Nephron (organoid): ENCODE measurements at regions not wholly inside any gene's neighbourhood (a gene's known extent, or its start where the extent isn't known, plus 50 kb on each side); places are given as distances from the start of the nearest gene placed in this dataset.

Experiments used
- H3K27ac Mint-ChIP-seq, 3 experiments: 2 replicates each; pipeline ENCODE4 v1.8.0; 2020; ENCODE audit warnings: mixed read lengths in 3 of 3, mild to moderate bottlenecking in 2 of 3, moderate library complexity in 1 of 3
- H3K27me3 Mint-ChIP-seq: 2 replicates; pipeline ENCODE4 v1.8.0; 2021; ENCODE audit warnings: low read depth, mild to moderate bottlenecking, moderate library complexity, mixed read lengths
- H3K36me3 Mint-ChIP-seq: 2 replicates; pipeline ENCODE4 v1.8.0; 2020; ENCODE audit warnings: low read depth, mixed read lengths
- H3K4me1 Mint-ChIP-seq: 2 replicates; pipeline ENCODE4 v1.8.0; 2020; ENCODE audit warnings: mixed read lengths
- H3K4me3 Mint-ChIP-seq, 3 experiments: 2 replicates each; pipeline ENCODE4 v1.8.0; 2020; ENCODE audit warnings: mild to moderate bottlenecking in 3 of 3, mixed read lengths in 3 of 3, moderate library complexity in 2 of 3
- H3K9me3 Mint-ChIP-seq: 2 replicates; pipeline ENCODE4 v1.8.0; 2020; ENCODE audit warnings: mixed read lengths
- CTCF ChIP-seq, 3 experiments: fragments of 200-600 bp; sonication (generic); IDR thresholded peaks; one replicate each; pipeline ENCODE4 v1.5.0; 2021; ENCODE audit warnings: antibody characterized with exemption in 3 of 3; ENCODE audit not compliant: unreplicated experiment in 3 of 3

GRCh38 chr1:147811273-147811672 lies 50.9 kb upstream of the GJA5 start:
- H3K27ac Mint-ChIP-seq: no peak overlapping the region
- H3K36me3 Mint-ChIP-seq: no peaks in the 10 kb centered on the region
- no peak for TF ChIP-seq CTCF (IDR thresholded peaks at IDR 0.05; ENCODE audit: unreplicated experiment in 3 of 3)
- no peaks in the 10 kb centered on the region for H3K27me3 Mint-ChIP-seq
- no peak overlapping the region for H3K4me3 Mint-ChIP-seq
- H3K9me3 Mint-ChIP-seq: no peaks in the 10 kb centered on the region
- H3K4me1 Mint-ChIP-seq: no peaks in the 10 kb centered on the region

DNA sequence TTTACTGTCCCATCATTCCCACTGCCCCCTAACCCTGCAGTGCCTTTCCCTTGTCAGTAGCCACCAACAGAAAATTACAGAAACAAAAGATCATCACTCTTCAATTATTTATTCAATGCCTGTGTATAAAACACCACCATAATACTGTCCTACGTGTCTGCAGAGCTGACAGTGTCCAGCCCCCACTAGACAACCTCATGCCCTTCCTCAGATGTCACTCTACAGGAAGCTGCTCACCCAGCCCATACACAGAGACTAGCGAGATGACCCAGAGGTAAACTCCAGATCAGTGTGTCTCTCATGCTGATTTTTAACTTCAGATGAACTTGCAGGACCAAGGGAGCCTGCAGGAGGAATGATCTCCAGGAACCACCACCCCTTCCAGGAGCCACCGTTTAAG lies 51.3 kb upstream of the GJA5 start:
- no peak overlapping the region for H3K27ac Mint-ChIP-seq
- no peaks in the 10 kb centered on the region for H3K36me3 Mint-ChIP-seq
- H3K27me3 Mint-ChIP-seq: no peaks in the 10 kb centered on the region
- TF ChIP-seq CTCF (IDR thresholded peaks at IDR 0.05; ENCODE audit: unreplicated experiment in 3 of 3): no peak
- no peaks in the 10 kb centered on the region for H3K4me1 Mint-ChIP-seq
- H3K4me3 Mint-ChIP-seq: no peak overlapping the region
- H3K9me3 Mint-ChIP-seq: no peaks in the 10 kb centered on the region

- TF ChIP-seq CTCF (IDR thresholded peaks at IDR 0.05; ENCODE audit: unreplicated experiment in 3 of 3): no peak
- Mint-ChIP-seq H3K27ac (no peak overlapping the region), H3K9me3 (no peaks in the 10 kb centered on the region), H3K27me3 (no peaks in the 10 kb centered on the region), H3K4me3 (no peak overlapping the region), H3K4me1 (no peaks in the 10 kb centered on the region), H3K36me3 (no peaks in the 10 kb centered on the region)
Measured at GRCh38 chr1:147812799-147813198, 52.4 kb upstream of the GJA5 start.

GRCh38 chr1:147815503-147815902 lies 55.1 kb upstream of the GJA5 start:
- Mint-ChIP-seq H3K27ac (no peak overlapping the region), H3K27me3 (no peaks in the 10 kb centered on the region), H3K4me3 (no peak overlapping the region), H3K9me3 (no peaks in the 10 kb centered on the region), H3K36me3 (no peaks in the 10 kb centered on the region), H3K4me1 (no peaks in the 10 kb centered on the region)
- no peak for TF ChIP-seq CTCF (IDR thresholded peaks at IDR 0.05; ENCODE audit: unreplicated experiment in 3 of 3)

GRCh38 chr1:147820761-147821297 lies 60.4 kb upstream of the GJA5 start:
- Mint-ChIP-seq H3K4me1 (no peaks in the 10 kb centered on the region), H3K27ac (no peak overlapping the region), H3K27me3 (no peaks in the 10 kb centered on the region), H3K4me3 (no peak overlapping the region), H3K36me3 (no peaks in the 10 kb centered on the region), H3K9me3 (no peaks in the 10 kb centered on the region)
- TF ChIP-seq CTCF (IDR thresholded peaks at IDR 0.05; ENCODE audit: unreplicated experiment in 3 of 3): no peak

GRCh38 chr1:147821883-147822282 lies 61.5 kb upstream of the GJA5 start:
- Mint-ChIP-seq H3K4me1 (no peaks in the 10 kb centered on the region), H3K9me3 (no peaks in the 10 kb centered on the region), H3K27ac (no peak overlapping the region), H3K36me3 (no peaks in the 10 kb centered on the region), H3K4me3 (no peak overlapping the region), H3K27me3 (no peaks in the 10 kb centered on the region)
- TF ChIP-seq CTCF (IDR thresholded peaks at IDR 0.05; ENCODE audit: unreplicated experiment in 3 of 3): no peak
